ENCODE measurements at regions not wholly inside any gene's neighbourhood (a gene's known extent, or its start where the extent isn't known, plus 50 kb on each side); places are given as distances from the start of the nearest gene placed in this dataset.

DNA sequence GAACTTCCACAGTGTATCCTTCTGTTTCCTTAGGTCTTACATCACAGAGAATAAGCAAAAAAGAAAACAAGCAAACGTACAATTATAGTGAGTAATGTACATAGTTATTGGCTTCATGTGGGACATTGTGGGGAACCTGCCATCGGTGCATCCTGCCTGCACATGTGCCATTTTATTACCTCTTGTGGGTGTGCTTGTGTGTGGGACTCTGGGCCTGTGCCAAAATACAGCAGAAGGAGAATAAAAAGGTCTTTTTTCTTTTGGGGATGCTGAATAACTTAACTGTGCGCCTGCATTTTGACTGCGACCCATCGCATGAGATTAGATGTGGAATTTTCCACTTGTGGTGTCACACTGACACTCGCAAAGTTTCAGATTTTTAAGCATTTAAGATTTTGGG, 169.6 kb upstream of the DCBLD2 start:
- no peak for DNase-seq

DNA sequence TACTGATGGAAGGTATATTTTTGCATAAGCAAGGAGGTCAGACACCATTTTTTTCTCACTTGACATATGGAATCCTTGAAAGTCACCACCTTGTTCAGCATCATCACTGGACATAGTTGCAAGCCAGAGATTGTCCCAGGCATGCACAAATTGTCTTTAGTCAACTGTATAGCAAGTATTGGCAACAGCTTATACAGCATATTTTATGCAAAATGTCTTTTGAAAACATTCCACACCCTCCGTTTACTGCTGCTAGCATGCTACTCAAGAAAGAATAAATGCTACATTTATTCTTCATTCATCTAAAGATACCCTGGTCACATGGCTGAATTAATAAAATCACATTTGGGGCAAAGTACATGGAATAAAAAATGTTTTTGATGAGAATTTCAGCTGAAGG, 168.5 kb upstream of the DCBLD2 start:
- DNase-seq: no peak

- DNase-seq: no peak
Measured at GRCh38 chr3:99066863-99067262, 165.4 kb upstream of the DCBLD2 start.

DNA sequence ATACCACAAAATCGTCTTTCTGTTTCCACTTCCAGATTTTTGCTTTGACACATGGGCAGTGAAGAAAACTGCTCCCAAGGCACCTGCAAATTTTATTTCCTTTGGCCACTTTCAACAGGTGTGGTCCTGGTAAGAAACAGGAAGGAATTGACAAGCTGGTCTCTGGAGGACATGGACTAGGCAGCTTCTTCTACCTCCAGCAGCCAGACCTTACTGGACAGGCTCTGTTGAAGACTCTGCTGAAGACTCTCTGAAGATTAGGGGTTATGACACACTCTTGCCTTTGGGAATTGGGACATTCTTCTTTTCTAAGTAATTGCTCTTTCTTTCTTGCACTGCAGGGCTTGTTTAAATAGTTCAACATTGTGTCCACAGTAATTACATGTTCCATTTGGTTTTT, 147.7 kb upstream of the DCBLD2 start:
- DNase-seq: no peak

DNA sequence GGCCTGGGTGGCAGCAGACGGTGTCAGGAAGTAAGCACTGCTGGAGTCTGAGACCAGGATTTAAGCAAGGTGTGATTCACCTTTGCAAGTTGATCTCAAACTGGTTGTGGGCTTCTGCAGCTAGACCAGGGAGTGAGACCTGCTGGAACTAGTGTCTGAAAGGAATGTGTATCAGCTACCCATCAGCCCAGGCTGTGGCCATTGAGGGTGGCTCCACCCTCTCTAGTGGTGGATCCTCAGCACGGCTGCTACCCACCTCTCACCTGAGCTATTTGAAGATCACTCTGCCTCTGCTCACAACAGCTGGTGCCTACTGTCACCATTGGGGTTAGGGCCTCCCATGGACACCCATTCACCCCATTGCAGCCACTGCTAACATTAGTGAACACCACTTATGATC, 140.3 kb upstream of the DCBLD2 start:
- no peak for DNase-seq

- no peak for DNase-seq
Measured at GRCh38 chr3:99031778-99032177, 130.3 kb upstream of the DCBLD2 start.

DNA sequence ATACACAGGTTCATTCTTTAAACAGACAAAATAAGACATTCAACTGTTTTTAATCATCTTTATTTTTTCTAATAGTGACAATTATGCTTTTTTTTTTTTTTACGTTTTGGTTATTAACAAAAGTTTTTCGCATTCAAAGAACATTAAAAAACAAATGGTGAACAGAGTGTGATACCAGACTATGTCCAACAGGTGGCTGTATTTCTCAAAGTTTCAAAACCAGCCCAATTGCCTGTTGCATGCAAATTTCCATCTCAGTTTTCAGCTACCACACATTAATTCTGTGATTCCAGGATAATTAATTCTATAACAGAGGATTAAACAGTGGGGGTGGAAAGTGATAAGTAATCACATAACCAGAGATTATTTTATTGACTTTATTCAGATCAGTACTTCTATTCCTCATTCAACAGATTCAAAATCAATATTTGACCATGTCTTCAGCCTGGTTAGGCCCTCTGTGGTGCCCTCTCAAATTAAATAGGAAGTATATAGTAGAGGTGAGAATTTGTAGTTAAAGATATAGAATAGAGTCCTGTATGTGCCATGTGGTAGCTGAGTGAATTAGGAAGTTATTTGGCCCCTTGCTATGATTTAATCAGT, 122.2 kb upstream of the DCBLD2 start:
- DNase-seq: no peak

- no peak for DNase-seq
Measured at GRCh38 chr3:99021466-99021865, 120.0 kb upstream of the DCBLD2 start.

DNA sequence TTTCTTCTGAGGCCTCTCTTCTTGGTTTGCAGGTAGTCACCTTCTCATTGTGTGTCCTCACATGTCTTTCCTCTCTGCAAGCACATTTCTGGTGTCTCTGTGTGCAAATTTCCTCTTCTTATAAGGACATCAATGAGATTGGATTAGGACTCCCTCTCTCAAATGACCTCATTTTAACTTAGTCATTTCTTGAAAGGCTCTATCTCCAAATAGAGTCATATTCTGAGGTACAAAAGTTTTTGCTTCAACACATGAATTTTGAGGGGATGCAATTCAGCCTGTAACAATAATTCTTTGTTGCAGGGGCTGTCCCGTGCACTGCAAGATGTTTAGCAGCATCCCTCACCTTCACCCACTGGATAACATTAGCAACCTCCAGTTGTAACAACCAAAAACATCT, 115.0 kb upstream of the DCBLD2 start:
- DNase-seq: no peak

GRCh38 chr3:99013777-99014315, 112.4 kb upstream of the DCBLD2 start:
- no peak for DNase-seq

DNA sequence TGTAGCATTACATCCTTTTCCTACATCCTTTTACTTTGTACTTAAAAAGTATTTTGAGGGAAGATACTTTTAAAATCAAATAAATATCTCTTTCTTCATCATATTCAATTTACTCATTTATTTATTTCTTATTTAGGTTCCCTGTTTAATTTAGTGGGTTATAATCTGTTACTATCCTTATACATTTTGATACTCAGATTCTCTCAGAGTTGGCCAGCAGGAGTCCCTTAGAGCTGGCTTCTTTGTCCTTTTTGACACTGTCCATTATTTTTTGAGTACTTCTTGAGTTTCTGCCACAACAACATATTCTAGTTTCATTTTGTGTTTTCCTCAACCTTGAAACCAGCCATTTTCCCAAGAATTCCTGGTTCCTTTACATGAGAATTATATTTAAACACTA, 111.6 kb upstream of the DCBLD2 start:
- DNase-seq: no peak

DNA sequence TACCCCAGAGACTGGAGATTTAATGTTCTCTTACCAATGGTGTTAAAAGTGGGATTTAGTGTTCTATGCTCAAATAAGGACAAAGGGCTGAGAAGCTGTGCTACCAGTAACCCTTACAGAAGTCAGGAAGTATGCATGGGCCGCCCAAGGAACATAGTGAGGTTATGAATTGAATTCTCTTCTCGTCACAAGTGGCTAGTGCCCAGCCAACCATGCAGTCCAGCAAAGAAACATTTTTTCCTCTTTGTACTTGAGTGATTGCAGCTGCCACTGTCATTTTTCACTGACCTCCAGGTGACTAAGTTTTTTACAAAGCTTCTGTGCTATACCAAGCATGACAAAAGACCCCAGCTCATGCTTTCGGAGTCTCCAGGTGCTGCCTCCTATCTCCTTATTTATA, 110.6 kb upstream of the DCBLD2 start:
- no peak for DNase-seq

- DNase-seq: no peak
Measured at GRCh38 chr3:99009851-99010250, 108.4 kb upstream of the DCBLD2 start.

DNA sequence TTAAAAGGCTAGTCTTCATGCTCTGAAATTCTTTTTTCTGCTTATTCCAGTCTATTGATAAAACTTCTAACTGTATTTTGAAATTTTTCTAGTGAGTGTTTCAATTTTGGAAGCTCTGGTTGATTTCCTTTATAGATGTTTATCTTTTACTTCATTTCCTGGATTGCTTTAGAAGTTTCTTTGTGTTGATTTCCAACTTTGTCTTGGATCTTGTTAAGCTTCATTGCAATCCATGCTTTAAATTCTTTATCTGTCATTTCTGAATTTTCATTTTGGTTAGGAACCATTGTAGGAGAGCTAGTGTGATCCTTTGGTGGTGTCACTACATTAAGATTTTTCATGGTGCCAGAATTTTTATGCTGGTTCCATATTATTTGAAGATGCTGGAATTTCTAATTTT, 105.2 kb upstream of the DCBLD2 start:
- DNase-seq: no peak

DNA sequence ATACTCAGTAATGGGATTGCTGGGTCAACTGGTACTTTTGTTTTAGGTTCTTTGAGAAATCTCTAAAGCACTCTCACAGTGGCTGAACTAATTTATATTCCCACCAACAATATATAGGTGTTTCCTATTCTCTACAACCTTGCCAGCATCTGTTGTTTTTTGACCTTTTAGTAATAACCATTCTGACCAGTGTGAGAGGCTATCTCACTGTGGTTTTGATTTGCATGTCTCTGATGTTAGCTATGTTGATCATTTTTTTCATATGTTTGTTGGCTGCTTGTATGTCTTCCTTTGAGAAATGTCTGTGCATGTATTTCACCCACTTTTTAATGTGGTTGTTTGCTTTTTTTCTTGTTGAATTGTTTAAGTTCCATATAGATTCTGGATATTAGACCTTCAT, 98.2 kb upstream of the DCBLD2 start:
- DNase-seq: no peak

GRCh38 chr3:98994128-98994762, 92.8 kb upstream of the DCBLD2 start:
- no peak for DNase-seq

GRCh38 chr3:98991393-98991792, 89.9 kb upstream of the DCBLD2 start:
- DNase-seq: no peak

DNA sequence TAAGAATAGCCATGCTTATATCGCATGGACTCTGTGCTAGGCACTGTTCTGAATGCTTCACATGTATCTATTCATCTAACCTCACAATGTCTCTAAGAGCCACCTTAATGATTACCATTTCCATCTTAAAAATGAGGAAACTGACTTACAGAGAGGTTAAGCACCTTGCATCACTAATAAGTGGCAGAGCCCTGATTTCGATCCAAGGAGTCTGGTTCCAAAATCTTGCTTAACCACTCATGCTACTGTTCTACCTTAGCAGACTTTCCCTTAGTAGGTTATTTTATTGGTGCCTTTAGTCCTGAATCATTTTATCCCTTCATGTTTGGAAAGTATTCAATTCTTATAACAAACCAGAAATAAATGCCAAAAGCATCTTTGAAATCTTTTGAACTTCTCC, 89.2 kb upstream of the DCBLD2 start:
- DNase-seq: no peak

DNA sequence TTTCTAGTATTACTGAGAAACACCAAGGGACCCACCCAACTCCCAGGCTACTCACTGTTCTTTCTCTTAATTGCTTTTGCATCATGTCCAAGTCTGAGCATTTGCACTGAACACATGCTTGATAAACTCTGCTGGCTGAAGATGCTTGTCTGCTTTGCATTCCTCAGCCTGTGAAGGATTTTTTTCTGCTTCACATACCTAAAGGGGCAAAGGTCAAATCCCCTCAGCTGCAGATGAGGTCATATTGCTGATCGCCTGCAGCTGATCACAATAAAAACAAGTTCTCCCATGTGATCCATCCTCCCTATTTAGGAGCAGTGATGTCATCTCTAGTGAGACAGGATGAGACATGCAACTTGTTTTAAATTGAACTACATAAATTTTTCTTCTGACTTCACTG, 84.6 kb upstream of the DCBLD2 start:
- DNase-seq: no peak

DNA sequence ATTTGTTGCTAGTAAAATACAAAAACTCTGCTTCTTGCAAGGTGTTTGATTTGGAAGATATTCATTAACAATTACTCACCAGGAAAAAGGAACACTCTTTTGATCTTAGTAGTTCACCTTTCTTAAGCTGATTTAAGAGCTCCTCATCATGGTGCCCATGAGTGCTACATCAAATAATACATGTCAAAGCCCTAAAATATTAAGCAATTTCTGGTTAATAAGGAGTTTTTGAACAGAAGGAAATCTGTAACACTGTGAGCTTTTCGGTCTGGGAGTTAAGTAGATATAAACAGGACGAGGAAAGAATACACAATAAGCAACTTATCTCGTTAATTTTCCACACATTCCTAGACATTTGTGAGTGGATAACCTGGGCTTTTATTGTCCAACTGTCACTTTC, 83.9 kb upstream of the DCBLD2 start:
- no peak for DNase-seq

GRCh38 chr3:98984024-98984423, 82.5 kb upstream of the DCBLD2 start:
- DNase-seq: no peak

DNA sequence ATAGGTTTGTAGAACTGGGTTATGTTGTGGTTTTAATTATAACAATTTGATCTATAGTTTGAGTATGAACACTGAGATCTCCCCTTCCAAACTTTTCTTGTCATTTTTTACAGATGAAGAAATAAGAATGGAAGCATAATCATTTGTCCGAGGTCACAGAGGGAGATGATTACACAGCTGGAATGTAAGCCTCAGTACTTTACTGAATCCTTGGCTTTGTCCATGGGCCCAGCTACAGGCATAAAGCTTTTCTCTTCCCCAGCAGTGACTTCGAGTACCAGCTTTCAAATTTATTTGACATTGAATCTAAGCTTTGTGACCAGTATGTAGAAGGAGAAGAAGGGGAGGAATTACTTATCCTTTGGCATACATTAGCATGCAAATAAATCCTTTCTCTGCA, 80.9 kb upstream of the DCBLD2 start:
- no peak for DNase-seq

- no peak for DNase-seq
Measured at GRCh38 chr3:98980915-98981596, 79.6 kb upstream of the DCBLD2 start.

DNA sequence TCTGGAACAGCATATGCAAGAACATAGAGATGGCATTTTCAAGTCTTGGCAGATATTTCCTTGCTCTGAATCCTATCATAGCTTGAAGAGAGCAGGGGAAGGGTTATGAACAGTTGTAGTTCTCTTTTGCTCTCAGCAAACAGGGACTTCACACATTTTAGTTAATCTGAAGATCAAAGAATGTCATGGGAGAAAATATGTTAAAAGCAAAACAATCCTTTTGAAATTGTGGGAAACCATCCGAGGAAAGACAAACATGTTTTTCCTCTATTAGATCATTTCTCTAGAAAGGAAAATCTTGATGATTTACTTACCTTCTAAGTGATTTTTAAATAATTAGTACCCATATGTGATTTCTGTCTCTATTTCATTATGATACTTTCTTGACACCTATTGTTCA, 77.8 kb upstream of the DCBLD2 start:
- DNase-seq: no peak

Data from bone marrow (tissue), 2 donors.